Liver (tissue), 8 donors: ENCODE measurements at regions not wholly inside any gene's neighbourhood (a gene's known extent, or its start where the extent isn't known, plus 50 kb on each side); places are given as distances from the start of the nearest gene placed in this dataset.

Experiments
- DNase-seq: peaks from one replicate; pipeline ENCODE4 v3.0.0-alpha.2; 2017; ENCODE audit warnings: low spot score
- H3K27ac ChIP-seq, 2 donors: one replicate each; pipeline ENCODE4 v1.7.0; 2013; ENCODE audit warnings: inconsistent platforms in 2 of 2, low read length in 2 of 2, control low read depth in 1 of 2, low read depth in 1 of 2, mild to moderate bottlenecking in 1 of 2
- H3K27me3 ChIP-seq, 4 donors: one replicate each; pipeline versions ENCODE4 v1.6.1 to v1.7.0; 2013; ENCODE audit warnings: low read length in 3 of 4, inconsistent platforms in 1 of 4, mild to moderate bottlenecking in 1 of 4, moderate library complexity in 1 of 4; ENCODE audit not compliant: control insufficient read depth in 4 of 4, insufficient read depth in 4 of 4
- H3K36me3 ChIP-seq, 4 donors: one replicate each; pipeline versions ENCODE4 v1.6.1 to v1.7.0; 2013; ENCODE audit warnings: low read length in 3 of 4, mild to moderate bottlenecking in 3 of 4, low read depth in 1 of 4, moderate library complexity in 1 of 4; ENCODE audit not compliant: control insufficient read depth in 4 of 4, insufficient read depth in 3 of 4
- H3K4me1 ChIP-seq, 4 donors: one replicate each; pipeline versions ENCODE4 v1.6.1 to v1.7.0; 2013; ENCODE audit warnings: low read length in 3 of 4, mild to moderate bottlenecking in 3 of 4, moderate library complexity in 1 of 4; ENCODE audit not compliant: control insufficient read depth in 4 of 4, insufficient read depth in 4 of 4
- H3K4me3 ChIP-seq, 3 donors: one replicate each; pipeline versions ENCODE4 v1.6.1 to v1.7.0; 2013; ENCODE audit warnings: low read length in 3 of 3, control low read depth in 1 of 3, low read depth in 1 of 3, mild to moderate bottlenecking in 1 of 3
- H3K9ac ChIP-seq, 2 donors: one replicate each; pipeline ENCODE4 v1.7.0; 2013; ENCODE audit warnings: low read length in 2 of 2, mild to moderate bottlenecking in 2 of 2, moderate library complexity in 2 of 2, control low read depth in 1 of 2, low read depth in 1 of 2
- H3K9me3 ChIP-seq, 4 donors: one replicate each; pipeline versions ENCODE4 v1.6.1 to v1.7.0; 2013; ENCODE audit warnings: low read length in 3 of 4; ENCODE audit not compliant: control insufficient read depth in 4 of 4
- EGR1 ChIP-seq, 2 donors: IDR thresholded peaks; 2 replicates each; pipeline ENCODE4 v1.6.1; 2016 to 2018; ENCODE audit warnings: antibody characterized with exemption in 2 of 2, low read depth in 2 of 2
- FOXA1 ChIP-seq: IDR thresholded peaks from 2 replicates; pipeline ENCODE4 v1.6.1; 2016; ENCODE audit warnings: antibody characterized with exemption
- FOXA2 ChIP-seq: IDR thresholded peaks from 2 replicates; pipeline ENCODE4 v1.6.1; 2016; ENCODE audit warnings: antibody characterized with exemption
- GABPA ChIP-seq, 2 donors: IDR thresholded peaks in 1 of 2; conservative IDR thresholded peaks in 1 of 2; 2 replicates each; pipeline ENCODE4 v1.6.1; 2016; ENCODE audit warnings: antibody characterized with exemption in 2 of 2, mild to moderate bottlenecking in 1 of 2, moderate library complexity in 1 of 2
- HNF4A ChIP-seq, 2 donors: conservative IDR thresholded peaks; 2 replicates each; pipeline ENCODE4 v1.6.1; 2016; ENCODE audit warnings: antibody characterized with exemption in 2 of 2, mild to moderate bottlenecking in 2 of 2
- HNF4G ChIP-seq: IDR thresholded peaks from 2 replicates; pipeline ENCODE4 v1.6.1; 2016; ENCODE audit warnings: antibody characterized with exemption
- JUND ChIP-seq, 2 donors: IDR thresholded peaks; 2 replicates each; pipeline ENCODE4 v1.6.1; 2016; ENCODE audit warnings: antibody characterized with exemption in 2 of 2
- NR2F2 ChIP-seq: IDR thresholded peaks from 2 replicates; pipeline ENCODE4 v1.6.1; 2016; ENCODE audit warnings: antibody characterized with exemption
- RAD21 ChIP-seq, 2 donors: IDR thresholded peaks; 2 replicates each; pipeline ENCODE4 v1.6.1; 2016; ENCODE audit warnings: antibody characterized with exemption in 2 of 2, mild to moderate bottlenecking in 2 of 2
- RXRA ChIP-seq, 2 donors: IDR thresholded peaks; 2 replicates each; pipeline ENCODE4 v1.6.1; 2017 to 2018; ENCODE audit warnings: antibody characterized with exemption in 2 of 2, mild to moderate bottlenecking in 1 of 2
- SP1 ChIP-seq: IDR thresholded peaks from 2 replicates; pipeline ENCODE4 v1.6.1; 2018; ENCODE audit warnings: antibody characterized with exemption, mild to moderate bottlenecking
- TAF1 ChIP-seq: conservative IDR thresholded peaks from 2 replicates; pipeline ENCODE4 v1.6.1; 2016; ENCODE audit warnings: antibody characterized with exemption, mild to moderate bottlenecking
- YY1 ChIP-seq: IDR thresholded peaks from 2 replicates; pipeline ENCODE4 v1.6.1; 2016; ENCODE audit warnings: antibody characterized with exemption, mild to moderate bottlenecking
- WGBS: extraction: QIAGEN DNeasy Blood & Tissue Kit; methylation state at CpG from one replicate; pipeline ENCODE4 v1.1.7; 2013; 5-methylcytosine and 5-hydroxymethylcytosine counted together
- TF ChIP-seq, protein P1 (sequence below): IDR thresholded peaks from 2 replicates; pipeline ENCODE4 v1.6.1; 2016; ENCODE audit warnings: antibody characterized with exemption
- TF ChIP-seq, protein P2 (sequence below): IDR thresholded peaks from 2 replicates; pipeline ENCODE4 v1.6.1; 2016; ENCODE audit warnings: antibody characterized with exemption
- TF ChIP-seq, protein P3 (sequence below): fragments of 150-350 bp; IDR thresholded peaks from 2 replicates; pipeline ENCODE4 v1.5.1; 2017; ENCODE audit warnings: improper control_type of control experiment, low read depth, low read length; ENCODE audit not compliant: missing input control
- TF ChIP-seq, protein P4 (sequence below): IDR thresholded peaks from 2 replicates; pipeline ENCODE4 v1.6.1; 2016; ENCODE audit warnings: antibody characterized with exemption, mild to moderate bottlenecking
- donor health status: healthy.
- donor health status: healthy.
- donor health status: healthy.
- donor health status: healthy.
- donor health status: healthy.

DNA sequence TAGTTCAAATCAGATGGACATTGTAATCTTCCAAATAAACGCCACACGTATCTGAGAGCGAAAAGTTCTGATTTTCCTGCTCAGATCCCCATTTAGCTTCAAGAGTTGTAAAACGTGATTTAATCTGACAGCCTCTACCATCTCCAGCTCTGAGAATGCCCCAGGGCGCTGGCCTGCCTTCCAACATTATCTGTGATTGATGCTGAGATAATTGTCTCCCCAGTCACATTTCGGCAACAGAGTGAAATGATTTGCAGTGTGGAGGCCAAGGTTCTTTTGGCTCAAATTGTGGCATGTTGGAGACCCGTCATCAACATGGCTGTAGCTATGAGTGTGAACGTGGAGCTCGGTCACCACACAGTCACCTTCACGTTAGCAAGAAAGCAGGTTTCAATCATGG is 283.4 kb downstream of the BRD1 start:
- H3K36me3 ChIP-seq, result no peaks in the 10 kb centered on the region
- DNase-seq, result no peak
- WGBS, result 81% methylated on average over 10 of the region's 10 CpGs
- H3K9me3 ChIP-seq, result no peaks in the 10 kb centered on the region
- H3K9ac ChIP-seq, result no peak overlapping the region
- H3K27me3 ChIP-seq, result no peaks in the 10 kb centered on the region
- H3K27ac ChIP-seq, result no peak overlapping the region
- TF ChIP-seq EGR1 (IDR thresholded peaks at IDR 0.05; ENCODE audit: low read depth in 2 of 2) (no peak), FOXA1 (no peak), NR2F2 (no peak), TAF1 (no peak), HNF4G (no peak), SP1 (no peak), YY1 (no peak), HNF4A (conservative IDR thresholded peaks at IDR 0.05) (no peak), RXRA (IDR thresholded peaks at IDR 0.05) (no peak), RAD21 (IDR thresholded peaks at IDR 0.05) (no peak), JUND (IDR thresholded peaks at IDR 0.05) (no peak), FOXA2 (no peak)
- TF ChIP-seq, protein P1, sequence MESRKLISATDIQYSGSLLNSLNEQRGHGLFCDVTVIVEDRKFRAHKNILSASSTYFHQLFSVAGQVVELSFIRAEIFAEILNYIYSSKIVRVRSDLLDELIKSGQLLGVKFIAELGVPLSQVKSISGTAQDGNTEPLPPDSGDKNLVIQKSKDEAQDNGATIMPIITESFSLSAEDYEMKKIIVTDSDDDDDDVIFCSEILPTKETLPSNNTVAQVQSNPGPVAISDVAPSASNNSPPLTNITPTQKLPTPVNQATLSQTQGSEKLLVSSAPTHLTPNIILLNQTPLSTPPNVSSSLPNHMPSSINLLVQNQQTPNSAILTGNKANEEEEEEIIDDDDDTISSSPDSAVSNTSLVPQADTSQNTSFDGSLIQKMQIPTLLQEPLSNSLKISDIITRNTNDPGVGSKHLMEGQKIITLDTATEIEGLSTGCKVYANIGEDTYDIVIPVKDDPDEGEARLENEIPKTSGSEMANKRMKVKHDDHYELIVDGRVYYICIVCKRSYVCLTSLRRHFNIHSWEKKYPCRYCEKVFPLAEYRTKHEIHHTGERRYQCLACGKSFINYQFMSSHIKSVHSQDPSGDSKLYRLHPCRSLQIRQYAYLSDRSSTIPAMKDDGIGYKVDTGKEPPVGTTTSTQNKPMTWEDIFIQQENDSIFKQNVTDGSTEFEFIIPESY, result no peak
- TF ChIP-seq, protein P2, sequence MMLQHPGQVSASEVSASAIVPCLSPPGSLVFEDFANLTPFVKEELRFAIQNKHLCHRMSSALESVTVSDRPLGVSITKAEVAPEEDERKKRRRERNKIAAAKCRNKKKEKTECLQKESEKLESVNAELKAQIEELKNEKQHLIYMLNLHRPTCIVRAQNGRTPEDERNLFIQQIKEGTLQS, result no peak
- TF ChIP-seq, protein P3, sequence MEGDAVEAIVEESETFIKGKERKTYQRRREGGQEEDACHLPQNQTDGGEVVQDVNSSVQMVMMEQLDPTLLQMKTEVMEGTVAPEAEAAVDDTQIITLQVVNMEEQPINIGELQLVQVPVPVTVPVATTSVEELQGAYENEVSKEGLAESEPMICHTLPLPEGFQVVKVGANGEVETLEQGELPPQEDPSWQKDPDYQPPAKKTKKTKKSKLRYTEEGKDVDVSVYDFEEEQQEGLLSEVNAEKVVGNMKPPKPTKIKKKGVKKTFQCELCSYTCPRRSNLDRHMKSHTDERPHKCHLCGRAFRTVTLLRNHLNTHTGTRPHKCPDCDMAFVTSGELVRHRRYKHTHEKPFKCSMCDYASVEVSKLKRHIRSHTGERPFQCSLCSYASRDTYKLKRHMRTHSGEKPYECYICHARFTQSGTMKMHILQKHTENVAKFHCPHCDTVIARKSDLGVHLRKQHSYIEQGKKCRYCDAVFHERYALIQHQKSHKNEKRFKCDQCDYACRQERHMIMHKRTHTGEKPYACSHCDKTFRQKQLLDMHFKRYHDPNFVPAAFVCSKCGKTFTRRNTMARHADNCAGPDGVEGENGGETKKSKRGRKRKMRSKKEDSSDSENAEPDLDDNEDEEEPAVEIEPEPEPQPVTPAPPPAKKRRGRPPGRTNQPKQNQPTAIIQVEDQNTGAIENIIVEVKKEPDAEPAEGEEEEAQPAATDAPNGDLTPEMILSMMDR, result no peak
- TF ChIP-seq, protein P4, sequence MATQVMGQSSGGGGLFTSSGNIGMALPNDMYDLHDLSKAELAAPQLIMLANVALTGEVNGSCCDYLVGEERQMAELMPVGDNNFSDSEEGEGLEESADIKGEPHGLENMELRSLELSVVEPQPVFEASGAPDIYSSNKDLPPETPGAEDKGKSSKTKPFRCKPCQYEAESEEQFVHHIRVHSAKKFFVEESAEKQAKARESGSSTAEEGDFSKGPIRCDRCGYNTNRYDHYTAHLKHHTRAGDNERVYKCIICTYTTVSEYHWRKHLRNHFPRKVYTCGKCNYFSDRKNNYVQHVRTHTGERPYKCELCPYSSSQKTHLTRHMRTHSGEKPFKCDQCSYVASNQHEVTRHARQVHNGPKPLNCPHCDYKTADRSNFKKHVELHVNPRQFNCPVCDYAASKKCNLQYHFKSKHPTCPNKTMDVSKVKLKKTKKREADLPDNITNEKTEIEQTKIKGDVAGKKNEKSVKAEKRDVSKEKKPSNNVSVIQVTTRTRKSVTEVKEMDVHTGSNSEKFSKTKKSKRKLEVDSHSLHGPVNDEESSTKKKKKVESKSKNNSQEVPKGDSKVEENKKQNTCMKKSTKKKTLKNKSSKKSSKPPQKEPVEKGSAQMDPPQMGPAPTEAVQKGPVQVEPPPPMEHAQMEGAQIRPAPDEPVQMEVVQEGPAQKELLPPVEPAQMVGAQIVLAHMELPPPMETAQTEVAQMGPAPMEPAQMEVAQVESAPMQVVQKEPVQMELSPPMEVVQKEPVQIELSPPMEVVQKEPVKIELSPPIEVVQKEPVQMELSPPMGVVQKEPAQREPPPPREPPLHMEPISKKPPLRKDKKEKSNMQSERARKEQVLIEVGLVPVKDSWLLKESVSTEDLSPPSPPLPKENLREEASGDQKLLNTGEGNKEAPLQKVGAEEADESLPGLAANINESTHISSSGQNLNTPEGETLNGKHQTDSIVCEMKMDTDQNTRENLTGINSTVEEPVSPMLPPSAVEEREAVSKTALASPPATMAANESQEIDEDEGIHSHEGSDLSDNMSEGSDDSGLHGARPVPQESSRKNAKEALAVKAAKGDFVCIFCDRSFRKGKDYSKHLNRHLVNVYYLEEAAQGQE, result no peak
- no peak overlapping the region for H3K4me3 ChIP-seq
- no peaks in the 10 kb centered on the region for H3K4me1 ChIP-seq

DNA sequence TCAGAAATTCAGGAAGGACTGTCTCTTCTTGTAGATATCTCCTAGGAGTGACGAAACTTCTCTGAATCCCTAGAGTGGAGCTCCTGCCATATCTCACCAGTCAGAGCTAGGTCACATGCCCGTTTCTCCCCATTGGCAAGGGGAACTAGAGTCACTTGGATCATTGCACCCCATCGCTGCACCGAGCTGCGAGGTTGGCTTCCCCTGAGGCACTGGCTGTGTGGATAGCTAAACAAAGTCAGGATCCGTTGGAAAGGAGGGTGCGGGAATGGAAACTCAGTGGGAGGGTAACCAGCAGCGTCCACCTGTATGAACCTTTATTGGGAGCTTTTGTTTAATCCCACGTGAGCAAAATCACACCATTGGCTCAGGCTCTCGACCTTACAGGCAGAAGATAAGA is 283.8 kb downstream of the BRD1 start:
- DNase-seq, result no peak
- TF ChIP-seq GABPA (IDR thresholded peaks at IDR 0.05 in 1 of 2, conservative IDR thresholded peaks at IDR 0.05 in 1 of 2) (no peak), FOXA2 (no peak), EGR1 (IDR thresholded peaks at IDR 0.05; ENCODE audit: low read depth in 2 of 2) (no peak)
- no peaks in the 10 kb centered on the region for H3K4me1 ChIP-seq
- WGBS, result 83% methylated on average over 10 of the region's 10 CpGs
- H3K36me3 ChIP-seq, result no peaks in the 10 kb centered on the region
- H3K27ac ChIP-seq, result no peak overlapping the region
- H3K4me3 ChIP-seq, result no peak overlapping the region
- H3K27me3 ChIP-seq, result no peaks in the 10 kb centered on the region
- H3K9me3 ChIP-seq, result no peaks in the 10 kb centered on the region
- H3K9ac ChIP-seq, result no peak overlapping the region
